ENCODE measurements at regions not wholly inside any gene's neighbourhood (a gene's known extent, or its start where the extent isn't known, plus 50 kb on each side); places are given as distances from the start of the nearest gene placed in this dataset.

DNA sequence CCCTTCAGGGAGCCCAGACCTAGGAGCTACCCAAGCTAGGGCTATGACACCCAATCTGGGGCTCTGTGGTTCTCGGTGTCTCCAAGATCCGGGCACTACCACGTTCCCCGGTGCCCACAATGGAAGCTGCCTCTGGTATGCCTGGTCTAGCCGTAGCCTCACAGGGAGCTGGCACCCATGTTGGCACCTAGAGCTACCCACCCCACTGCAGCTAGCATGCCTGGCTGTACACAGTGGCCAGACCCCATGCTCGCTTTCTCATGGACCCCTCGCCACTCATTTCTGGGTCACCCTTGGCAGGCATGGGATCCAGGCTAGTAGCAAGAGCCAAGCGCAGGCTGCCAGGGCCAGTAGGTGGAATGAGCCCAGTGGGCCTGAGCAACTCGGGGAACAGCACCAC, 109.0 kb downstream of the CYLC2 start:
- H2BK5ac ChIP-seq (ENCODE audit: low read depth, low read length, poor library complexity, severe bottlenecking), result no peak overlapping the region
- no peak overlapping the region for H2BK120ac ChIP-seq (ENCODE audit: low read depth, low read length)
- H3K18ac ChIP-seq (ENCODE audit: low read depth in 1 of 2, low read length in 2 of 2), result no peak overlapping the region
- no peak overlapping the region for H3K27ac ChIP-seq (ENCODE audit: low read length, poor library complexity, severe bottlenecking)
- H2AFZ ChIP-seq (ENCODE audit: low read depth, low read length), result peak overlapping the region; percentile 23
- no peak overlapping the region for H4K91ac ChIP-seq (ENCODE audit: low read length)
- no peak overlapping the region for H3K4ac ChIP-seq (ENCODE audit: low read depth in 1 of 2, low read length in 2 of 2)
- H3K79me1 ChIP-seq (replicated peaks; ENCODE audit: low read length, poor library complexity, severe bottlenecking), result no peaks in the 10 kb centered on the region
- H2BK12ac ChIP-seq (ENCODE audit: low read length in 2 of 2), result no peak overlapping the region
- no peak overlapping the region for H3K4me3 ChIP-seq (ENCODE audit: insufficient read depth in 1 of 2, low read depth in 1 of 2, low read length in 2 of 2)
- no peak overlapping the region for H2AK5ac ChIP-seq (ENCODE audit: low read length, severe bottlenecking)
- H3K14ac ChIP-seq (ENCODE audit: low read length in 2 of 2), result no peak overlapping the region
- 81% methylated on average over 9 of the region's 9 CpGs for WGBS
- H2BK15ac ChIP-seq (ENCODE audit: low read depth, poor library complexity, severe bottlenecking), result no peak overlapping the region
- H3K4me1 ChIP-seq (ENCODE audit: control insufficient read depth, insufficient read depth, low read depth, low read length), result no peaks in the 10 kb centered on the region
- no peaks in the 10 kb centered on the region for H3K36me3 ChIP-seq (ENCODE audit: control insufficient read depth in 1 of 2, insufficient read depth in 2 of 2, low read depth in 1 of 2, low read length in 2 of 2)
- no peak for DNase-seq
- no peaks in the 10 kb centered on the region for H3K27me3 ChIP-seq (ENCODE audit: control insufficient read depth in 1 of 2, insufficient read depth in 1 of 2, low read length in 2 of 2)
- H4K8ac ChIP-seq (ENCODE audit: low read length), result no peak overlapping the region
- H3K23ac ChIP-seq (ENCODE audit: low read length in 2 of 2), result no peak overlapping the region
- H3K4me2 ChIP-seq (ENCODE audit: low read length, poor library complexity, severe bottlenecking), result no peak overlapping the region
- H3K9ac ChIP-seq (ENCODE audit: low read length), result no peak overlapping the region
- peaks cover 14% of the 10 kb centered on the region for H3K9me3 ChIP-seq (ENCODE audit: control insufficient read depth, low read length)

DNA sequence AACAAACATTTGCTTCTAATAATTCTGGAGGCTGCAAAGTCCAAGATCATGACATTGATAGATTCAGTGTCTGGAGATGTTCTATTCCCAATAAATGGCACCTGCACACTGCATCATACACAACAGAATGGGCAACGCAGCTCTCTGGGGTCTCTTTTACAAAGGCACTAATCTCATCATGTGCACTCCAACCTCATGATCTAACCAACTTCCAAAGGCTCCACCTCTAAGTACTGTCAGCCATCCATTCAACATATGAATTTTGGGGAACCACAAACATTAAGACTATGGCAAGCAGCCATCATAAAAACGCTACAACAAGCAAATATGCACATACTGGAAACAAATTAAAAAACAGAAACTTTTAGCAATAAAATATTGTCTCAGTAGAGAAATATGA, 121.1 kb downstream of the CYLC2 start:
- no peak overlapping the region for H4K8ac ChIP-seq (ENCODE audit: low read length)

DNA sequence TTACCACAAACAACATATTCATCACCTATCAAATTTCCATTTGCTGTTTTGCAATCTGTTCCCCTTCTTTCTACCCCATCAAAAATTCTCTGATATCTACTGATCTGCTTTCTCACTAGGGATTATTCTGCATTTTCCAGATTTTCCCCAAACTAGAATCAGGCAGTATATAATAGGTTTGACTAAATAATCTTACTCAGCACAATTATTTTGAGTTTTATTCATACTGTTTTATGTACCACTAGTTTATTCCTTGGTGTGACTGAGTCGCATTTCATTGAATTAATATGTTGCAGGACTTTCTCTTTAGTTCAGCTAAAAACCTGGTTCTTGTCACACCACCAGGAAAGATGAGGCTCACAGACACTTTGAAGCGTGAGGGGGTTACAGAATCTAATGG, 131.4 kb downstream of the CYLC2 start:
- H3K4me1 ChIP-seq (ENCODE audit: control insufficient read depth, insufficient read depth, low read depth, low read length), result no peaks in the 10 kb centered on the region
- WGBS, result 67% methylated on average over 2 of the region's 2 CpGs
- H3K4me3 ChIP-seq (ENCODE audit: insufficient read depth in 1 of 2, low read depth in 1 of 2, low read length in 2 of 2), result no peak overlapping the region
- H3K36me3 ChIP-seq (ENCODE audit: control insufficient read depth in 1 of 2, insufficient read depth in 2 of 2, low read depth in 1 of 2, low read length in 2 of 2), result no peaks in the 10 kb centered on the region
- no peak overlapping the region for H3K18ac ChIP-seq (ENCODE audit: low read depth in 1 of 2, low read length in 2 of 2)
- no peak overlapping the region for H3K9ac ChIP-seq (ENCODE audit: low read length)
- H3K4me2 ChIP-seq (ENCODE audit: low read length, poor library complexity, severe bottlenecking), result no peak overlapping the region
- no peak overlapping the region for H2AFZ ChIP-seq (ENCODE audit: low read depth, low read length)
- H2BK12ac ChIP-seq (ENCODE audit: low read length in 2 of 2), result no peak overlapping the region
- no peak for DNase-seq
- H3K4ac ChIP-seq (ENCODE audit: low read depth in 1 of 2, low read length in 2 of 2), result no peak overlapping the region
- no peak overlapping the region for H2AK5ac ChIP-seq (ENCODE audit: low read length, severe bottlenecking)
- H3K27ac ChIP-seq (ENCODE audit: low read length, poor library complexity, severe bottlenecking), result no peak overlapping the region
- peaks cover 54% of the 10 kb centered on the region for H3K9me3 ChIP-seq (ENCODE audit: control insufficient read depth, low read length)
- no peaks in the 10 kb centered on the region for H3K79me1 ChIP-seq (replicated peaks; ENCODE audit: low read length, poor library complexity, severe bottlenecking)
- H3K27me3 ChIP-seq (ENCODE audit: control insufficient read depth in 1 of 2, insufficient read depth in 1 of 2, low read length in 2 of 2), result no peaks in the 10 kb centered on the region
- no peak overlapping the region for H2BK15ac ChIP-seq (ENCODE audit: low read depth, poor library complexity, severe bottlenecking)
- no peak overlapping the region for H4K91ac ChIP-seq (ENCODE audit: low read length)
- H2BK5ac ChIP-seq (ENCODE audit: low read depth, low read length, poor library complexity, severe bottlenecking), result no peak overlapping the region
- no peak overlapping the region for H3K14ac ChIP-seq (ENCODE audit: low read length in 2 of 2)
- H2BK120ac ChIP-seq (ENCODE audit: low read depth, low read length), result no peak overlapping the region
- H3K23ac ChIP-seq (ENCODE audit: low read length in 2 of 2), result no peak overlapping the region
- H4K8ac ChIP-seq (ENCODE audit: low read length), result no peak overlapping the region

More for the DNA sequence above, 121.1 kb downstream of the CYLC2 start:
- Histone ChIP-seq H2AK5ac (ENCODE audit: low read length, severe bottlenecking) (no peak overlapping the region), H3K4me1 (ENCODE audit: control insufficient read depth, insufficient read depth, low read depth, low read length) (no peaks in the 10 kb centered on the region), H3K27ac (ENCODE audit: low read length, poor library complexity, severe bottlenecking) (no peak overlapping the region), H2AFZ (ENCODE audit: low read depth, low read length) (no peak overlapping the region), H4K91ac (ENCODE audit: low read length) (no peak overlapping the region), H3K36me3 (ENCODE audit: control insufficient read depth in 1 of 2, insufficient read depth in 2 of 2, low read depth in 1 of 2, low read length in 2 of 2) (no peaks in the 10 kb centered on the region), H3K23ac (ENCODE audit: low read length in 2 of 2) (no peak overlapping the region), H2BK15ac (ENCODE audit: low read depth, poor library complexity, severe bottlenecking) (no peak overlapping the region), H3K4me2 (ENCODE audit: low read length, poor library complexity, severe bottlenecking) (no peak overlapping the region), H3K14ac (ENCODE audit: low read length in 2 of 2) (no peak overlapping the region), H3K9ac (ENCODE audit: low read length) (no peak overlapping the region), H3K4me3 (ENCODE audit: insufficient read depth in 1 of 2, low read depth in 1 of 2, low read length in 2 of 2) (no peak overlapping the region), H3K27me3 (ENCODE audit: control insufficient read depth in 1 of 2, insufficient read depth in 1 of 2, low read length in 2 of 2) (no peaks in the 10 kb centered on the region), H3K9me3 (ENCODE audit: control insufficient read depth, low read length) (peaks cover 2% of the 10 kb centered on the region), H3K18ac (ENCODE audit: low read depth in 1 of 2, low read length in 2 of 2) (no peak overlapping the region), H2BK12ac (ENCODE audit: low read length in 2 of 2) (no peak overlapping the region), H3K79me1 (replicated peaks; ENCODE audit: low read length, poor library complexity, severe bottlenecking) (no peaks in the 10 kb centered on the region), H2BK5ac (ENCODE audit: low read depth, low read length, poor library complexity, severe bottlenecking) (no peak overlapping the region), H2BK120ac (ENCODE audit: low read depth, low read length) (no peak overlapping the region), H3K4ac (ENCODE audit: low read depth in 1 of 2, low read length in 2 of 2) (no peak overlapping the region)
- 66% methylated on average over 1 of the region's 2 CpGs for WGBS
- DNase-seq, result no peak

DNA sequence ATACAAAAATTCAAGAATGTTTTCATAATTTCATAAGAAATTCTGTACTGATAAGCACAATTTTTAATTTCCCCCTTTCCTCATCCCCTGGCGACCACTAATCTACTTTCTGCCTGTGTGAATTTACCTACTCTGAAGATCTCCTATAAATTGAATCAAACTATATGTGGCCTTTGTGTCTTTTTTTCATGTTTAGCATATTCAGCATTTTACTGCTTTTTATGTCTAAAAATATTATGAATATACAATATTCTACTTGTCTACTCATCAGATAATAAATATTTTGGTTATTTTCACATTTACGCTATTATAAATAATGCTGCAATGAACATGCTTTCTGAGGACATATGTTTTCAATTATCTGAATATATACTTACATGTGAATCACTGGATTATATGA, 144.8 kb downstream of the CYLC2 start:
- Histone ChIP-seq H2BK12ac (ENCODE audit: low read length in 2 of 2) (no peak overlapping the region), H2BK15ac (ENCODE audit: low read depth, poor library complexity, severe bottlenecking) (no peak overlapping the region), H3K4me1 (ENCODE audit: control insufficient read depth, insufficient read depth, low read depth, low read length) (no peaks in the 10 kb centered on the region), H3K9ac (ENCODE audit: low read length) (no peak overlapping the region), H3K18ac (ENCODE audit: low read depth in 1 of 2, low read length in 2 of 2) (no peak overlapping the region), H3K14ac (ENCODE audit: low read length in 2 of 2) (no peak overlapping the region), H3K27ac (ENCODE audit: low read length, poor library complexity, severe bottlenecking) (no peak overlapping the region), H2AFZ (ENCODE audit: low read depth, low read length) (no peak overlapping the region), H3K36me3 (ENCODE audit: control insufficient read depth in 1 of 2, insufficient read depth in 2 of 2, low read depth in 1 of 2, low read length in 2 of 2) (no peaks in the 10 kb centered on the region), H3K9me3 (ENCODE audit: control insufficient read depth, low read length) (peaks cover 25% of the 10 kb centered on the region), H3K4ac (ENCODE audit: low read depth in 1 of 2, low read length in 2 of 2) (no peak overlapping the region), H3K27me3 (ENCODE audit: control insufficient read depth in 1 of 2, insufficient read depth in 1 of 2, low read length in 2 of 2) (no peaks in the 10 kb centered on the region), H3K4me2 (ENCODE audit: low read length, poor library complexity, severe bottlenecking) (no peak overlapping the region), H3K4me3 (ENCODE audit: insufficient read depth in 1 of 2, low read depth in 1 of 2, low read length in 2 of 2) (no peak overlapping the region), H2AK5ac (ENCODE audit: low read length, severe bottlenecking) (no peak overlapping the region), H4K91ac (ENCODE audit: low read length) (no peak overlapping the region), H3K79me1 (replicated peaks; ENCODE audit: low read length, poor library complexity, severe bottlenecking) (no peaks in the 10 kb centered on the region), H3K23ac (ENCODE audit: low read length in 2 of 2) (no peak overlapping the region), H4K8ac (ENCODE audit: low read length) (no peak overlapping the region), H2BK120ac (ENCODE audit: low read depth, low read length) (no peak overlapping the region), H2BK5ac (ENCODE audit: low read depth, low read length, poor library complexity, severe bottlenecking) (no peak overlapping the region)
- 40% methylated on average over 1 of the region's 2 CpGs for WGBS
- DNase-seq, result no peak
